Osteoblast (primary cell): ENCODE measurements at regions not wholly inside any gene's neighbourhood (a gene's known extent, or its start where the extent isn't known, plus 50 kb on each side); places are given as distances from the start of the nearest gene placed in this dataset.
A peak's percentile ranks its signal among the peaks of the same experiment; 100 is the strongest.

Source experiments
- DNase-seq: peaks from one replicate; pipeline ENCODE4 v3.0.0; 2011; ENCODE audit warnings: low spot score, mixed read lengths; ENCODE audit not compliant: insufficient read length; ENCODE audit errors: missing footprints
- H2AFZ ChIP-seq: 2 replicates; pipeline ENCODE4 v1.6.0; 2011; ENCODE audit warnings: mild to moderate bottlenecking, low read length
- H3K27ac ChIP-seq: 2 replicates; pipeline ENCODE4 v1.5.1; 2011; ENCODE audit warnings: mild to moderate bottlenecking, low read depth, low read length, moderate library complexity
- H3K27me3 ChIP-seq: 2 replicates; pipeline ENCODE4 v1.6.0; 2012; ENCODE audit warnings: mild to moderate bottlenecking, control low read depth, inconsistent platforms, low read length, moderate library complexity; ENCODE audit not compliant: insufficient read depth
- H3K36me3 ChIP-seq: 2 replicates; pipeline ENCODE4 v1.5.1; 2011; ENCODE audit warnings: mild to moderate bottlenecking, low read length, control low read depth, moderate library complexity; ENCODE audit not compliant: insufficient read depth
- H3K4me1 ChIP-seq: 2 replicates; pipeline ENCODE4 v1.5.1; 2011; ENCODE audit warnings: mild to moderate bottlenecking, low read length, control low read depth, moderate library complexity; ENCODE audit not compliant: insufficient read depth
- H3K4me2 ChIP-seq: 2 replicates; pipeline ENCODE4 v1.6.0; 2011; ENCODE audit warnings: mild to moderate bottlenecking, low read length; ENCODE audit not compliant: insufficient read depth
- H3K4me3 ChIP-seq: fragments of 200-600 bp; sonication (generic); 3 replicates; pipeline ENCODE4 v1.5.1; 2012; ENCODE audit warnings: mild to moderate bottlenecking, low read length, inconsistent platforms; ENCODE audit not compliant: insufficient read depth
- H3K79me2 ChIP-seq: 2 replicates; pipeline ENCODE4 v1.6.0; 2012; ENCODE audit warnings: mild to moderate bottlenecking, low read length, control low read depth, inconsistent platforms; ENCODE audit not compliant: insufficient read depth
- H3K9me3 ChIP-seq: 2 replicates; pipeline ENCODE4 v1.5.1; 2011; ENCODE audit warnings: low read depth, low read length, control low read depth
- H4K20me1 ChIP-seq: 2 replicates; pipeline ENCODE4 v1.6.0; 2012; ENCODE audit warnings: mild to moderate bottlenecking, low read length, control low read depth; ENCODE audit not compliant: insufficient read depth
- TF ChIP-seq, protein P1 (sequence below): IDR thresholded peaks from 2 replicates; pipeline ENCODE4 v1.5.1; 2011; ENCODE audit warnings: mild to moderate bottlenecking, low read depth, low read length, moderate library complexity; ENCODE audit errors: extremely low read depth

DNA sequence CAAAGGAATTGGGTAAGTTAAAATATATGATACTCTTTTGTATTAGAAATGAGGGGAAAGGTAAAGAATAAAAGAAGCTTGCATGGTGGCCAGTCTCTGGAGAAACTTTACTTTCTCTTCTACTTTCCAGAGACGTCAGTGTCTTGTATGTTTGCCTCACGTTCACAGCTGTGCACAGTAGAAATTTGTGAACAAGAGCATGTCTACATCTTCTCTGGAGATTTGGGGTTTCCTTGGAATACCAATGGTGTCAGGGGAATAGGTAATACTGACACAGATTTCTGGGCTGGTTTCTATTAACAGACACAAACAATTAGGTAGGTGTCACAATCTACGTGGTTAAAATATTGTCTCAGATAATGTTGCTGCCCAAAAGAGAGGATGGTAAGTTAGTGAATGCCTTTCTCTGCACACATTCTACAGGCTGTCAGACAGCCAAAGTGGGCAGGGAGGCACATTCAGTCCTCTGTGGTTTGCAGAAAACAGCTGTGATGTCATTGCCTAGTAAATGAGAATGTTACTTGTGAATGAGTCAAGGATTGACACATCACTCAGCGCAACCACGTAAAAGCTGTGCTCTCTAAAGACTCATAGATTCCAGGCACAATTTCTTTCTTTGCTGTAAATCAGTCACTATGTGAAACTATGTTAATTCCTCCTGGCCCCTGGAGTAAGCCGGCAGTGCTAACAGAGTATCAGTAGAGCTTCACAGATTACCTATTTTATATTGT is 397.1 kb downstream of the MAN2A1 start:
- Histone ChIP-seq H3K4me2 (no peak overlapping the region), H3K79me2 (no peaks in the 10 kb centered on the region), H3K9me3 (no peaks in the 10 kb centered on the region), H3K4me3 (no peak overlapping the region), H3K27me3 (no peaks in the 10 kb centered on the region), H4K20me1 (no peaks in the 10 kb centered on the region), H3K4me1 (no peaks in the 10 kb centered on the region), H3K36me3 (no peaks in the 10 kb centered on the region), H3K27ac (no peak overlapping the region), H2AFZ (no peak overlapping the region)
- TF ChIP-seq, protein P1, sequence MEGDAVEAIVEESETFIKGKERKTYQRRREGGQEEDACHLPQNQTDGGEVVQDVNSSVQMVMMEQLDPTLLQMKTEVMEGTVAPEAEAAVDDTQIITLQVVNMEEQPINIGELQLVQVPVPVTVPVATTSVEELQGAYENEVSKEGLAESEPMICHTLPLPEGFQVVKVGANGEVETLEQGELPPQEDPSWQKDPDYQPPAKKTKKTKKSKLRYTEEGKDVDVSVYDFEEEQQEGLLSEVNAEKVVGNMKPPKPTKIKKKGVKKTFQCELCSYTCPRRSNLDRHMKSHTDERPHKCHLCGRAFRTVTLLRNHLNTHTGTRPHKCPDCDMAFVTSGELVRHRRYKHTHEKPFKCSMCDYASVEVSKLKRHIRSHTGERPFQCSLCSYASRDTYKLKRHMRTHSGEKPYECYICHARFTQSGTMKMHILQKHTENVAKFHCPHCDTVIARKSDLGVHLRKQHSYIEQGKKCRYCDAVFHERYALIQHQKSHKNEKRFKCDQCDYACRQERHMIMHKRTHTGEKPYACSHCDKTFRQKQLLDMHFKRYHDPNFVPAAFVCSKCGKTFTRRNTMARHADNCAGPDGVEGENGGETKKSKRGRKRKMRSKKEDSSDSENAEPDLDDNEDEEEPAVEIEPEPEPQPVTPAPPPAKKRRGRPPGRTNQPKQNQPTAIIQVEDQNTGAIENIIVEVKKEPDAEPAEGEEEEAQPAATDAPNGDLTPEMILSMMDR, result no peak
- DNase-seq, result peak; percentile 39

DNA sequence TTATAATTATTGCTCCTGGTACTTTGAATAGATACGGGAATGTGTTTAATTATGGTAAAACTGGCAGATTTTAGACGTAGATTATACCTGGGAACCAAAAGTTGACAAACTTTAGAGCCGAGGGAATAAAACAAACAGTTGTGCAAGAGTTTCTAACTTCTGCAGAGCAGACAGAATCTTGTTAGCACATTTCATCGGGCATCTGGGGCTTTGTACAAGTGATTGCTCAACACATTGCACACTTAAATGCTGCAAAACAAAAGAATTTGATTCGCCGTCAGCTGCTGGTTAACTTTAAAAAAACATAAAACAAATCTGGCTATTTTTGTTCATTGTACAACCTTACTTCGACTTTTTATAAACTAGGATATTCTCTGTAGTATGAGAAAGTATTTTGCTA is 398.1 kb downstream of the MAN2A1 start:
- H2AFZ ChIP-seq, result no peak overlapping the region
- no peaks in the 10 kb centered on the region for H3K4me1 ChIP-seq
- TF ChIP-seq, protein P1, result no peak
- H3K4me2 ChIP-seq, result no peak overlapping the region
- H3K4me3 ChIP-seq, result no peak overlapping the region
- H3K27ac ChIP-seq, result no peak overlapping the region
- no peak for DNase-seq
- H3K79me2 ChIP-seq, result no peaks in the 10 kb centered on the region
- no peaks in the 10 kb centered on the region for H3K27me3 ChIP-seq
- H3K9me3 ChIP-seq, result no peaks in the 10 kb centered on the region
- no peaks in the 10 kb centered on the region for H3K36me3 ChIP-seq
- H4K20me1 ChIP-seq, result no peaks in the 10 kb centered on the region

DNA sequence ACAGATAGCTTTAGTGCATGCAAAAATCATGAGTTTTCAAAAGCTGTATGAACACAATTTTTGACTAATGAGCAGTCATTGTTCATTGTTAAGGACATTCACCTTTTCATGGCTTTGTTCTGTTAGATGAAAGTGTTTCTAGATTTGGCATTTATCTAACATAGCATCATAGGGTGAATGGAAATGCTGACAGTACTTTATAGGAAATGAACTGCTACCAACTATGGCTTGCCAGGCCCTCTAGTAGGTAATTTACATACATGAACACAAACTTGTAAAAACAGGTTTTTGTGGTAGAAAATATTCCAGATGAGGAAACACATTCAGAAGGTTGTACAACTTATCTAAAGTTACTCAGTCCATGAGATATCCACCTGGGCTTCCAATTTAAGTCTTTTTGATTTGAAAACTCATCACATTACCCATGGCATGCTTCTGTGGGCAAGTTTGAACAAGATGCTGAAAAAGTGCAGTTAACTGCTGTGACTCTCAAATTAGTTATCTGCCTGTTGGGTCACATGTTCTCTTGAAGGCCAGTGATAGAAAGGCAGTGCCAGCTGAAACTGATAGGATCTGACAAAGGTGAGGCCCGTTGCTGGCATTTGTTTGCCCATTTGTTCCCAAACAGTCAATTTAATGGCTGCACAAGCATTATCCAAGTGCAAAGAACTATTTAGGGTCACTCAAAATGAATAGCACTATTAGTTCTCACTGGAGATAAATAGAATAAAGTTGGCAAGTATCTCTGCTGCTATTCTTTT is 399.1 kb downstream of the MAN2A1 start:
- DNase-seq, result no peak
- no peak overlapping the region for H2AFZ ChIP-seq

More for the DNA sequence above, 399.1 kb downstream of the MAN2A1 start:
- H3K4me1 ChIP-seq, result no peaks in the 10 kb centered on the region
- H3K9me3 ChIP-seq, result no peaks in the 10 kb centered on the region
- no peak overlapping the region for H3K4me3 ChIP-seq
- H3K27me3 ChIP-seq, result no peaks in the 10 kb centered on the region
- H3K4me2 ChIP-seq, result no peak overlapping the region
- H3K79me2 ChIP-seq, result no peaks in the 10 kb centered on the region
- no peaks in the 10 kb centered on the region for H3K36me3 ChIP-seq
- TF ChIP-seq, protein P1, result no peak
- no peaks in the 10 kb centered on the region for H4K20me1 ChIP-seq
- no peak overlapping the region for H3K27ac ChIP-seq
